22Rv1 (cell line): ENCODE measurements at regions not wholly inside any gene's neighbourhood (a gene's known extent, or its start where the extent isn't known, plus 50 kb on each side); places are given as distances from the start of the nearest gene placed in this dataset.

Experiments
- CTCF ChIP-seq: fragments of 450-650 bp; IDR thresholded peaks from 2 replicates; pipeline ENCODE4 v1.5.1; 2017; ENCODE audit warnings: mild to moderate bottlenecking
- ZFX ChIP-seq: fragments of 450-650 bp; IDR thresholded peaks from 2 replicates; pipeline ENCODE4 v1.6.1; 2017; ENCODE audit warnings: antibody characterized with exemption, borderline replicate concordance

DNA sequence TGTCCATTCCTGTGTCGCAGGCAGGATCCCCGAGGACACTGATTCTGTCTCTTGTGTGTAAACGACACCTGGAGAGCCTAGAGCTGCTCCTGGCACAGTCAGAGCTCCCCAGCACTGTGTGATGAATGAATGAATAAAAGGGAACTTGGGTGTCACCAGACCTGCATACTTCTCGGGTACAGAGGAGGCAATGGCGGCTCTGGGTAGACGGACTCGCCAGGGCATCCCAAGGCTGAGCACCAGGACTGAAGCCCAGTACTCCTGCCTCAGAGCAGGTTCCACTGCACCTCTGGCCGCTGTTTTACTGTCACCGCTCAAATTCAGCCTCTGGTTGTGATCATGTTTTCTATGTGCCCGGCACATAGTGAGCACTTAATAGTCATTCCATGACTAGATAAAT, 255.8 kb downstream of the GLRX3 start:
- TF ChIP-seq CTCF = no peak
- no peak for TF ChIP-seq ZFX
